ENCODE measurements at regions not wholly inside any gene's neighbourhood (a gene's known extent, or its start where the extent isn't known, plus 50 kb on each side); places are given as distances from the start of the nearest gene placed in this dataset.

- TF ChIP-seq CTCF (conservative IDR thresholded peaks at IDR 0.05; ENCODE audit: low read depth in 2 of 2) (no peak), ZNF114 (CRISPR knock-in tag; IDR thresholded peaks at IDR 0.05) (no peak), POLR2AphosphoS5 (IDR thresholded peaks at IDR 0.05; ENCODE audit: low read depth) (no peak), CREB1 (CRISPR knock-in tag; IDR thresholded peaks at IDR 0.05; ENCODE audit: low read depth) (no peak), ZNF331 (CRISPR knock-in tag; IDR thresholded peaks at IDR 0.05; ENCODE audit: low read depth) (no peak), EZH2 (IDR thresholded peaks at IDR 0.05; ENCODE audit: low read depth, unreplicated experiment) (no peak), STAT1 (IDR thresholded peaks at IDR 0.05; ENCODE audit: unreplicated experiment) (no peak), ETS1 (IDR thresholded peaks at IDR 0.05) (no peak), EZH2phosphoT487 (IDR thresholded peaks at IDR 0.05; ENCODE audit: unreplicated experiment) (no peak)
- TF ChIP-seq, protein P1, sequence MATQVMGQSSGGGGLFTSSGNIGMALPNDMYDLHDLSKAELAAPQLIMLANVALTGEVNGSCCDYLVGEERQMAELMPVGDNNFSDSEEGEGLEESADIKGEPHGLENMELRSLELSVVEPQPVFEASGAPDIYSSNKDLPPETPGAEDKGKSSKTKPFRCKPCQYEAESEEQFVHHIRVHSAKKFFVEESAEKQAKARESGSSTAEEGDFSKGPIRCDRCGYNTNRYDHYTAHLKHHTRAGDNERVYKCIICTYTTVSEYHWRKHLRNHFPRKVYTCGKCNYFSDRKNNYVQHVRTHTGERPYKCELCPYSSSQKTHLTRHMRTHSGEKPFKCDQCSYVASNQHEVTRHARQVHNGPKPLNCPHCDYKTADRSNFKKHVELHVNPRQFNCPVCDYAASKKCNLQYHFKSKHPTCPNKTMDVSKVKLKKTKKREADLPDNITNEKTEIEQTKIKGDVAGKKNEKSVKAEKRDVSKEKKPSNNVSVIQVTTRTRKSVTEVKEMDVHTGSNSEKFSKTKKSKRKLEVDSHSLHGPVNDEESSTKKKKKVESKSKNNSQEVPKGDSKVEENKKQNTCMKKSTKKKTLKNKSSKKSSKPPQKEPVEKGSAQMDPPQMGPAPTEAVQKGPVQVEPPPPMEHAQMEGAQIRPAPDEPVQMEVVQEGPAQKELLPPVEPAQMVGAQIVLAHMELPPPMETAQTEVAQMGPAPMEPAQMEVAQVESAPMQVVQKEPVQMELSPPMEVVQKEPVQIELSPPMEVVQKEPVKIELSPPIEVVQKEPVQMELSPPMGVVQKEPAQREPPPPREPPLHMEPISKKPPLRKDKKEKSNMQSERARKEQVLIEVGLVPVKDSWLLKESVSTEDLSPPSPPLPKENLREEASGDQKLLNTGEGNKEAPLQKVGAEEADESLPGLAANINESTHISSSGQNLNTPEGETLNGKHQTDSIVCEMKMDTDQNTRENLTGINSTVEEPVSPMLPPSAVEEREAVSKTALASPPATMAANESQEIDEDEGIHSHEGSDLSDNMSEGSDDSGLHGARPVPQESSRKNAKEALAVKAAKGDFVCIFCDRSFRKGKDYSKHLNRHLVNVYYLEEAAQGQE (IDR thresholded peaks at IDR 0.05; ENCODE audit: unreplicated experiment) = no peak
Observed at GRCh38 chr21:28832013-28832714, 160.5 kb downstream of the LTN1 start.

Data from GM23338 (cell line).